GM23338 (cell line): ENCODE measurements at regions not wholly inside any gene's neighbourhood (a gene's known extent, or its start where the extent isn't known, plus 50 kb on each side); places are given as distances from the start of the nearest gene placed in this dataset.

ENCODE experiments used
- ATAC-seq: fragments of 200-7000 bp; cut with Tn5 transposase; 3 replicates; pipeline ENCODE4 v1.9.1; 2020
- DNase-seq: peaks from one replicate; pipeline ENCODE4 v3.0.0-alpha.2; 2015; ENCODE audit warnings: low spot score
- H2AFZ ChIP-seq: fragments of 200-600 bp; sonication (generic); 2 replicates; pipeline ENCODE4 v1.8.0; 2016; ENCODE audit warnings: antibody characterized with exemption, mild to moderate bottlenecking, moderate library complexity
- H3F3A ChIP-seq: fragments of 200-600 bp; sonication (generic); replicated peaks from 2 replicates; pipeline ENCODE4 v1.8.0; 2017; ENCODE audit warnings: antibody characterized with exemption, mixed run types, low read depth
- H3K27ac ChIP-seq: fragments of 200-600 bp; sonication (generic); 2 replicates; pipeline ENCODE4 v1.6.1; 2016; ENCODE audit warnings: low read depth
- H3K27me3 ChIP-seq: fragments of 200-600 bp; sonication (generic); 2 replicates; pipeline ENCODE4 v1.8.0; 2016; ENCODE audit warnings: mild to moderate bottlenecking, mixed run types, moderate library complexity; ENCODE audit not compliant: insufficient read depth
- H3K36me3 ChIP-seq: fragments of 200-600 bp; sonication (generic); 2 replicates; pipeline ENCODE4 v1.8.0; 2016; ENCODE audit warnings: mild to moderate bottlenecking; ENCODE audit not compliant: insufficient read depth
- H3K4me1 ChIP-seq: fragments of 200-600 bp; sonication (generic); 2 replicates; pipeline ENCODE4 v1.8.0; 2016; ENCODE audit warnings: mild to moderate bottlenecking, moderate library complexity; ENCODE audit not compliant: insufficient read depth
- H3K4me2 ChIP-seq: fragments of 200-600 bp; sonication (generic); 2 replicates; pipeline ENCODE4 v1.7.1; 2017; ENCODE audit warnings: mixed run types
- H3K4me3 ChIP-seq: fragments of 200-600 bp; sonication (generic); 2 replicates; pipeline ENCODE4 v1.6.1; 2016; ENCODE audit warnings: mixed run types
- H3K79me2 ChIP-seq: fragments of 200-600 bp; sonication (generic); replicated peaks from 2 replicates; pipeline ENCODE4 v1.8.0; 2017; ENCODE audit warnings: mild to moderate bottlenecking; ENCODE audit not compliant: insufficient read depth
- H3K9me2 ChIP-seq: fragments of 200-600 bp; sonication (generic); 2 replicates; pipeline ENCODE4 v1.8.0; 2017; ENCODE audit not compliant: insufficient read depth
- H4K20me1 ChIP-seq: fragments of 200-600 bp; sonication (generic); replicated peaks from 2 replicates; pipeline ENCODE4 v1.8.0; 2017; ENCODE audit warnings: mild to moderate bottlenecking; ENCODE audit not compliant: insufficient read depth
- H3K27ac Mint-ChIP-seq: 2 replicates; pipeline ENCODE4 v1.8.0; 2020; ENCODE audit warnings: inconsistent platforms, mild to moderate bottlenecking, moderate library complexity, mixed read lengths
- H3K27me3 Mint-ChIP-seq: 3 replicates; pipeline ENCODE4 v1.8.0; 2022; ENCODE audit warnings: low read depth, mild to moderate bottlenecking, moderate library complexity, mixed read lengths, inconsistent platforms; ENCODE audit not compliant: insufficient read depth, poor library complexity
- H3K36me3 Mint-ChIP-seq: 3 replicates; pipeline ENCODE4 v1.8.0; 2021; ENCODE audit warnings: low read depth, mild to moderate bottlenecking, inconsistent platforms, moderate library complexity, mixed read lengths
- H3K4me1 Mint-ChIP-seq: 3 replicates; pipeline ENCODE4 v1.8.0; 2020; ENCODE audit warnings: mild to moderate bottlenecking, inconsistent platforms, mixed read lengths
- H3K4me3 Mint-ChIP-seq: 3 replicates; pipeline ENCODE4 v1.8.0; 2021; ENCODE audit warnings: moderate library complexity, mild to moderate bottlenecking, inconsistent platforms, mixed read lengths
- H3K9me3 Mint-ChIP-seq: 3 replicates; pipeline ENCODE4 v1.8.0; 2020; ENCODE audit warnings: moderate library complexity, mild to moderate bottlenecking, inconsistent platforms, mixed read lengths
- JUNB ChIP-seq: IDR thresholded peaks from one replicate; pipeline ENCODE4 v1.6.1; 2016; ENCODE audit warnings: antibody characterized with exemption; ENCODE audit not compliant: unreplicated experiment
- NANOG ChIP-seq: IDR thresholded peaks from 2 replicates; pipeline ENCODE4 v1.6.1; 2016; ENCODE audit warnings: antibody characterized with exemption, borderline replicate concordance
- POLR2AphosphoS5 ChIP-seq: IDR thresholded peaks from 2 replicates; pipeline ENCODE4 v1.6.1; 2016; ENCODE audit warnings: antibody characterized with exemption, low read depth
- TF ChIP-seq, protein P1 (sequence below): fragments of 250-450 bp; sonication (Bioruptor Pico); IDR thresholded peaks from 2 replicates; pipeline ENCODE4 v1.5.0; 2020; ENCODE audit warnings: mild to moderate bottlenecking, moderate library complexity
- TF ChIP-seq, protein P2 (sequence below), 2 experiments: fragments of 200-600 bp in 1 of 2; sonication (generic) in 1 of 2; conservative IDR thresholded peaks; 2 replicates each; pipeline versions ENCODE4 v1.5.1 to v1.6.1; 2016 to 2017; ENCODE audit warnings: antibody characterized with exemption in 2 of 2, low read depth in 2 of 2, mild to moderate bottlenecking in 2 of 2, moderate library complexity in 1 of 2
- TF ChIP-seq, protein P3 (sequence below): IDR thresholded peaks from one replicate; pipeline ENCODE4 v1.6.1; 2018; ENCODE audit warnings: antibody characterized with exemption; ENCODE audit not compliant: unreplicated experiment

DNA sequence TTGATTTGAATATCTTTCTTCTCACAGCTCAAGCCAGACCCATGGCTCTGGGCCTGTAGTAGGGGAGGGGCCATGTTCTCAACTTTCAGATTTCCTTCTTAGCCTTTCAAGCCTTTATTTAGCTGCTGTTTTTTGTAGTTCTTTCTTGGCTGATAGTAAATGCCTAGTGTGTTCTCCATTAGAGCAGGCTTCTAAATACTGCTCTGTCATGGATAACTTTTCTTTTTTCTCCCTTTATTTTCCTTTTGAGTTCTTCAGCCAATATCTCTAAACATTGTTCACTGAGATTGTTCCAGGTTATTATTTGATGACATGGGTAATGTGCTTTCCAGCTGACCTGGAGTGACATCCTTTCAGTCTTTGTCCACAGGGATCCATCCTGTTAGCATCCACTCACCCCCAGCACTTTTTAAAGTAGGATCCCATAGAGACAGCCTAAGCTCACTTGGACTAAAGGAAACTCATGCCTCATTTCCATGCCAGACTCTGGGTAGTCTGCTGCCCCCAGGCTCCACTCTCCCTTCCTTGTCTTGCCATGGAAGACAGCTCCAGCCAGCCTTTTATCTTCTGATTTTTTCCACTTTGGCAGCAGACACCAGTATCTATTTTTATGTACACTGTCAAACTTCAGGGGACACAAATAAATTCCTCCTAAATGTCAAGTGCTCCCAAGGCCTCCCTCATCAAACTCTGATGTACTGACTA is 645.6 kb downstream of the RNF144B start (continued):
- TF ChIP-seq, protein P1, sequence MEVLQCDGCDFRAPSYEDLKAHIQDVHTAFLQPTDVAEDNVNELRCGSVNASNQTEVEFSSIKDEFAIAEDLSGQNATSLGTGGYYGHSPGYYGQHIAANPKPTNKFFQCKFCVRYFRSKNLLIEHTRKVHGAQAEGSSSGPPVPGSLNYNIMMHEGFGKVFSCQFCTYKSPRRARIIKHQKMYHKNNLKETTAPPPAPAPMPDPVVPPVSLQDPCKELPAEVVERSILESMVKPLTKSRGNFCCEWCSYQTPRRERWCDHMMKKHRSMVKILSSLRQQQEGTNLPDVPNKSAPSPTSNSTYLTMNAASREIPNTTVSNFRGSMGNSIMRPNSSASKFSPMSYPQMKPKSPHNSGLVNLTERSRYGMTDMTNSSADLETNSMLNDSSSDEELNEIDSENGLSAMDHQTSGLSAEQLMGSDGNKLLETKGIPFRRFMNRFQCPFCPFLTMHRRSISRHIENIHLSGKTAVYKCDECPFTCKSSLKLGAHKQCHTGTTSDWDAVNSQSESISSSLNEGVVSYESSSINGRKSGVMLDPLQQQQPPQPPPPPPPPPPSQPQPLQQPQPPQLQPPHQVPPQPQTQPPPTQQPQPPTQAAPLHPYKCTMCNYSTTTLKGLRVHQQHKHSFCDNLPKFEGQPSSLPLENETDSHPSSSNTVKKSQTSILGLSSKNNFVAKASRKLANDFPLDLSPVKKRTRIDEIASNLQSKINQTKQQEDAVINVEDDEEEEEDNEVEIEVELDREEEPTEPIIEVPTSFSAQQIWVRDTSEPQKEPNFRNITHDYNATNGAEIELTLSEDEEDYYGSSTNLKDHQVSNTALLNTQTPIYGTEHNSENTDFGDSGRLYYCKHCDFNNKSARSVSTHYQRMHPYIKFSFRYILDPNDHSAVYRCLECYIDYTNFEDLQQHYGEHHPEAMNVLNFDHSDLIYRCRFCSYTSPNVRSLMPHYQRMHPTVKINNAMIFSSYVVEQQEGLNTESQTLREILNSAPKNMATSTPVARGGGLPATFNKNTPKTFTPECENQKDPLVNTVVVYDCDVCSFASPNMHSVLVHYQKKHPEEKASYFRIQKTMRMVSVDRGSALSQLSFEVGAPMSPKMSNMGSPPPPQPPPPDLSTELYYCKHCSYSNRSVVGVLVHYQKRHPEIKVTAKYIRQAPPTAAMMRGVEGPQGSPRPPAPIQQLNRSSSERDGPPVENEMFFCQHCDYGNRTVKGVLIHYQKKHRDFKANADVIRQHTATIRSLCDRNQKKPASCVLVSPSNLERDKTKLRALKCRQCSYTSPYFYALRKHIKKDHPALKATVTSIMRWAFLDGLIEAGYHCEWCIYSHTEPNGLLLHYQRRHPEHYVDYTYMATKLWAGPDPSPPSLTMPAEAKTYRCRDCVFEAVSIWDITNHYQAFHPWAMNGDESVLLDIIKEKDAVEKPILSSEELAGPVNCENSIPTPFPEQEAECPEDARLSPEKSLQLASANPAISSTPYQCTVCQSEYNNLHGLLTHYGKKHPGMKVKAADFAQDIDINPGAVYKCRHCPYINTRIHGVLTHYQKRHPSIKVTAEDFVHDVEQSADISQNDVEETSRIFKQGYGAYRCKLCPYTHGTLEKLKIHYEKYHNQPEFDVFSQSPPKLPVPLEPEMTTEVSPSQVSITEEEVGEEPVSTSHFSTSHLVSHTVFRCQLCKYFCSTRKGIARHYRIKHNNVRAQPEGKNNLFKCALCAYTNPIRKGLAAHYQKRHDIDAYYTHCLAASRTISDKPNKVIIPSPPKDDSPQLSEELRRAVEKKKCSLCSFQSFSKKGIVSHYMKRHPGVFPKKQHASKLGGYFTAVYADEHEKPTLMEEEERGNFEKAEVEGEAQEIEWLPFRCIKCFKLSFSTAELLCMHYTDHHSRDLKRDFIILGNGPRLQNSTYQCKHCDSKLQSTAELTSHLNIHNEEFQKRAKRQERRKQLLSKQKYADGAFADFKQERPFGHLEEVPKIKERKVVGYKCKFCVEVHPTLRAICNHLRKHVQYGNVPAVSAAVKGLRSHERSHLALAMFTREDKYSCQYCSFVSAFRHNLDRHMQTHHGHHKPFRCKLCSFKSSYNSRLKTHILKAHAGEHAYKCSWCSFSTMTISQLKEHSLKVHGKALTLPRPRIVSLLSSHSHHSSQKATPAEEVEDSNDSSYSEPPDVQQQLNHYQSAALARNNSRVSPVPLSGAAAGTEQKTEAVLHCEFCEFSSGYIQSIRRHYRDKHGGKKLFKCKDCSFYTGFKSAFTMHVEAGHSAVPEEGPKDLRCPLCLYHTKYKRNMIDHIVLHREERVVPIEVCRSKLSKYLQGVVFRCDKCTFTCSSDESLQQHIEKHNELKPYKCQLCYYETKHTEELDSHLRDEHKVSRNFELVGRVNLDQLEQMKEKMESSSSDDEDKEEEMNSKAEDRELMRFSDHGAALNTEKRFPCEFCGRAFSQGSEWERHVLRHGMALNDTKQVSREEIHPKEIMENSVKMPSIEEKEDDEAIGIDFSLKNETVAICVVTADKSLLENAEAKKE (CRISPR knock-in tag): no peak
- TF ChIP-seq NANOG: no peak
- TF ChIP-seq, protein P2, sequence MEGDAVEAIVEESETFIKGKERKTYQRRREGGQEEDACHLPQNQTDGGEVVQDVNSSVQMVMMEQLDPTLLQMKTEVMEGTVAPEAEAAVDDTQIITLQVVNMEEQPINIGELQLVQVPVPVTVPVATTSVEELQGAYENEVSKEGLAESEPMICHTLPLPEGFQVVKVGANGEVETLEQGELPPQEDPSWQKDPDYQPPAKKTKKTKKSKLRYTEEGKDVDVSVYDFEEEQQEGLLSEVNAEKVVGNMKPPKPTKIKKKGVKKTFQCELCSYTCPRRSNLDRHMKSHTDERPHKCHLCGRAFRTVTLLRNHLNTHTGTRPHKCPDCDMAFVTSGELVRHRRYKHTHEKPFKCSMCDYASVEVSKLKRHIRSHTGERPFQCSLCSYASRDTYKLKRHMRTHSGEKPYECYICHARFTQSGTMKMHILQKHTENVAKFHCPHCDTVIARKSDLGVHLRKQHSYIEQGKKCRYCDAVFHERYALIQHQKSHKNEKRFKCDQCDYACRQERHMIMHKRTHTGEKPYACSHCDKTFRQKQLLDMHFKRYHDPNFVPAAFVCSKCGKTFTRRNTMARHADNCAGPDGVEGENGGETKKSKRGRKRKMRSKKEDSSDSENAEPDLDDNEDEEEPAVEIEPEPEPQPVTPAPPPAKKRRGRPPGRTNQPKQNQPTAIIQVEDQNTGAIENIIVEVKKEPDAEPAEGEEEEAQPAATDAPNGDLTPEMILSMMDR (conservative IDR thresholded peaks at IDR 0.05; ENCODE audit: low read depth in 2 of 2): no peak
- no peak for TF ChIP-seq POLR2AphosphoS5

DNA sequence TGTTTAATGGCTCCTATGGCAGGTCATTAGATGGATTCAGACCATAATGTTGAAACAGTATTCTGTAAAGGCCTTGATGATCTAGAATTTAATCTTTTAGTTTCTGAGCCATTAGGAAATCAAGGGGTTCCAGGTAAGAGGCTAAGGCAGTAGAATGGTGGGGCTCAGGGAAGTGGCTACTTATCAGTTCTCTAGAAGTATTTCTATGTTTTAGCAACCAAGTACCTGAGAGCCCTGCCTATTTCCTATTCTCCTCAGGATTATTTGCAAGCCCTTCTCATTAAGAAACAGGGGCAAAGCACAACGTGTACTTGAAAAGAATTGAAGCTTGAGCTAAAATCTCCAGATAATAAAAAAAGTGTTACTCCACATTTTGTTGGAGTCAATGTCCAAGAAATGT is 646.5 kb downstream of the RNF144B start:
- Histone ChIP-seq H4K20me1 (no peaks in the 10 kb centered on the region), H3F3A (no peaks in the 10 kb centered on the region), H3K27ac (no peak overlapping the region), H3K9me2 (peaks cover 7% of the 10 kb centered on the region; the same call in 1 of the 2 replicates), H3K4me1 (no peaks in the 10 kb centered on the region), H3K4me2 (no peak overlapping the region), H2AFZ (no peak overlapping the region), H3K36me3 (no peaks in the 10 kb centered on the region), H3K4me3 (no peak overlapping the region), H3K27me3 (no peaks in the 10 kb centered on the region), H3K79me2 (no peaks in the 10 kb centered on the region)
- no peaks in the 10 kb centered on the region for H3K9me3 Mint-ChIP-seq
- H3K27ac Mint-ChIP-seq: no peak overlapping the region
- no peaks in the 10 kb centered on the region for H3K27me3 Mint-ChIP-seq
- peaks cover 5% of the 10 kb centered on the region; the same call in 1 of the 3 replicates for H3K4me1 Mint-ChIP-seq
- no peaks in the 10 kb centered on the region for H3K36me3 Mint-ChIP-seq
- H3K4me3 Mint-ChIP-seq: no peak overlapping the region
- no peak for ATAC-seq
- no peak for DNase-seq
- no peak for TF ChIP-seq JUNB
- TF ChIP-seq, protein P3, sequence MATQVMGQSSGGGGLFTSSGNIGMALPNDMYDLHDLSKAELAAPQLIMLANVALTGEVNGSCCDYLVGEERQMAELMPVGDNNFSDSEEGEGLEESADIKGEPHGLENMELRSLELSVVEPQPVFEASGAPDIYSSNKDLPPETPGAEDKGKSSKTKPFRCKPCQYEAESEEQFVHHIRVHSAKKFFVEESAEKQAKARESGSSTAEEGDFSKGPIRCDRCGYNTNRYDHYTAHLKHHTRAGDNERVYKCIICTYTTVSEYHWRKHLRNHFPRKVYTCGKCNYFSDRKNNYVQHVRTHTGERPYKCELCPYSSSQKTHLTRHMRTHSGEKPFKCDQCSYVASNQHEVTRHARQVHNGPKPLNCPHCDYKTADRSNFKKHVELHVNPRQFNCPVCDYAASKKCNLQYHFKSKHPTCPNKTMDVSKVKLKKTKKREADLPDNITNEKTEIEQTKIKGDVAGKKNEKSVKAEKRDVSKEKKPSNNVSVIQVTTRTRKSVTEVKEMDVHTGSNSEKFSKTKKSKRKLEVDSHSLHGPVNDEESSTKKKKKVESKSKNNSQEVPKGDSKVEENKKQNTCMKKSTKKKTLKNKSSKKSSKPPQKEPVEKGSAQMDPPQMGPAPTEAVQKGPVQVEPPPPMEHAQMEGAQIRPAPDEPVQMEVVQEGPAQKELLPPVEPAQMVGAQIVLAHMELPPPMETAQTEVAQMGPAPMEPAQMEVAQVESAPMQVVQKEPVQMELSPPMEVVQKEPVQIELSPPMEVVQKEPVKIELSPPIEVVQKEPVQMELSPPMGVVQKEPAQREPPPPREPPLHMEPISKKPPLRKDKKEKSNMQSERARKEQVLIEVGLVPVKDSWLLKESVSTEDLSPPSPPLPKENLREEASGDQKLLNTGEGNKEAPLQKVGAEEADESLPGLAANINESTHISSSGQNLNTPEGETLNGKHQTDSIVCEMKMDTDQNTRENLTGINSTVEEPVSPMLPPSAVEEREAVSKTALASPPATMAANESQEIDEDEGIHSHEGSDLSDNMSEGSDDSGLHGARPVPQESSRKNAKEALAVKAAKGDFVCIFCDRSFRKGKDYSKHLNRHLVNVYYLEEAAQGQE: no peak
